Neural cell (in vitro differentiated cells): ENCODE measurements at regions not wholly inside any gene's neighbourhood (a gene's known extent, or its start where the extent isn't known, plus 50 kb on each side); places are given as distances from the start of the nearest gene placed in this dataset.

Source experiments
- H2AFZ ChIP-seq: fragments of 200-600, 300-800 bp; sonication (generic), shearing (Covaris generic); 2 replicates; pipeline ENCODE4 v1.6.0; 2014; ENCODE audit warnings: low read depth, mild to moderate bottlenecking, antibody characterized with exemption, low read length, moderate library complexity
- H3F3A ChIP-seq: fragments of 200-600 bp; shearing (Covaris generic); 2 replicates; pipeline ENCODE4 v1.6.1; 2016; ENCODE audit warnings: mild to moderate bottlenecking, moderate library complexity, mixed read lengths, antibody characterized with exemption, low read length; ENCODE audit not compliant: insufficient read depth, poor library complexity, severe bottlenecking
- H3K27ac ChIP-seq: fragments of 200-600, 300-800 bp; sonication (generic), shearing (Covaris generic); 2 replicates; pipeline ENCODE4 v1.5.1; 2014; ENCODE audit warnings: mild to moderate bottlenecking, low read length, moderate library complexity
- H3K27me3 ChIP-seq: fragments of 300-800, 200-600 bp; sonication (generic), shearing (Covaris generic); 2 replicates; pipeline ENCODE4 v1.6.0; 2014; ENCODE audit warnings: mild to moderate bottlenecking, low read depth, low read length, moderate library complexity; ENCODE audit not compliant: insufficient read depth
- H3K36me3 ChIP-seq: fragments of 300-800, 200-600 bp; sonication (generic), shearing (Covaris generic); 2 replicates; pipeline ENCODE4 v1.5.1; 2014; ENCODE audit warnings: mild to moderate bottlenecking, antibody characterized with exemption, low read length, moderate library complexity; ENCODE audit not compliant: insufficient read depth
- H3K4me2 ChIP-seq: fragments of 300-800, 200-600 bp; sonication (generic), shearing (Covaris generic); 2 replicates; pipeline ENCODE4 v1.6.0; 2014; ENCODE audit warnings: mild to moderate bottlenecking, low read length
- H3K4me3 ChIP-seq: fragments of 300-800, 200-600 bp; sonication (generic), shearing (Covaris generic); 2 replicates; pipeline ENCODE4 v1.5.1; 2014; ENCODE audit warnings: mild to moderate bottlenecking, low read length, moderate library complexity
- H3K79me2 ChIP-seq: fragments of 200-600 bp; shearing (Covaris generic); replicated peaks from 2 replicates; pipeline ENCODE4 v1.6.0; 2014; ENCODE audit warnings: mild to moderate bottlenecking, low read length, moderate library complexity; ENCODE audit not compliant: insufficient read depth
- H3K9ac ChIP-seq: fragments of 300-800, 200-600 bp; sonication (generic), shearing (Covaris generic); 2 replicates; pipeline ENCODE4 v1.6.1; 2016; ENCODE audit warnings: mild to moderate bottlenecking, low read length, mixed read lengths
- H3K9me2 ChIP-seq: fragments of 200-600 bp; shearing (Covaris generic); 2 replicates; pipeline ENCODE4 v1.6.1; 2016; ENCODE audit warnings: mild to moderate bottlenecking, low read length, mixed read lengths; ENCODE audit not compliant: insufficient read depth
- H3K9me3 ChIP-seq: fragments of 200-600, 300-800 bp; sonication (generic), shearing (Covaris generic); 2 replicates; pipeline ENCODE4 v1.6.1; 2016; ENCODE audit warnings: mild to moderate bottlenecking, mixed run types, low read length, moderate library complexity, mixed read lengths
- H4K20me1 ChIP-seq: fragments of 200-600 bp; shearing (Covaris generic); 2 replicates; pipeline ENCODE4 v1.6.1; 2016; ENCODE audit warnings: mild to moderate bottlenecking, mixed run types; ENCODE audit not compliant: insufficient read depth
- CTCF ChIP-seq: fragments of 450-650 bp; IDR thresholded peaks from 2 replicates; pipeline ENCODE4 v1.5.1; 2014; ENCODE audit warnings: antibody characterized with exemption, mild to moderate bottlenecking, moderate library complexity; ENCODE audit not compliant: poor library complexity, severe bottlenecking
- EP300 ChIP-seq: fragments of 450-650 bp; conservative IDR thresholded peaks from 2 replicates; pipeline ENCODE4 v1.6.1; 2014; ENCODE audit warnings: antibody characterized with exemption, mild to moderate bottlenecking, moderate library complexity; ENCODE audit not compliant: poor library complexity, severe bottlenecking
- EZH2 ChIP-seq: fragments of 200-600, 300-800 bp; shearing (Covaris generic), sonication (generic); IDR thresholded peaks from 2 replicates; pipeline ENCODE4 v1.6.1; 2014; ENCODE audit warnings: antibody characterized with exemption, low read length, borderline replicate concordance, mild to moderate bottlenecking; ENCODE audit not compliant: insufficient read depth, poor library complexity, severe bottlenecking
- MXI1 ChIP-seq: fragments of 450-650 bp; conservative IDR thresholded peaks from 2 replicates; pipeline ENCODE4 v1.6.1; 2014; ENCODE audit warnings: antibody characterized with exemption, mild to moderate bottlenecking; ENCODE audit not compliant: poor library complexity, severe bottlenecking
- POLR2AphosphoS5 ChIP-seq: IDR thresholded peaks from 2 replicates; pipeline ENCODE4 v1.6.1; 2012
- RAD21 ChIP-seq: fragments of 450-650 bp; conservative IDR thresholded peaks from 2 replicates; pipeline ENCODE4 v1.6.1; 2014; ENCODE audit warnings: antibody characterized with exemption, mild to moderate bottlenecking, moderate library complexity
- REST ChIP-seq: IDR thresholded peaks from 2 replicates; pipeline ENCODE4 v1.6.1; 2012; ENCODE audit warnings: borderline replicate concordance
- SMC3 ChIP-seq: fragments of 450-650 bp; conservative IDR thresholded peaks from 2 replicates; pipeline ENCODE4 v1.6.1; 2014; ENCODE audit warnings: antibody characterized with exemption, mild to moderate bottlenecking, moderate library complexity; ENCODE audit not compliant: poor library complexity
- TAF1 ChIP-seq: IDR thresholded peaks from 2 replicates; pipeline ENCODE4 v1.6.1; 2012; ENCODE audit warnings: low read depth

GRCh38 chr5:107126341-107126740, 544.4 kb downstream of the EFNA5 start:
- Histone ChIP-seq H3K9ac (no peak overlapping the region), H3K27me3 (no peaks in the 10 kb centered on the region), H3F3A (no peaks in the 10 kb centered on the region), H3K4me3 (no peak overlapping the region), H3K9me2 (no peaks in the 10 kb centered on the region), H3K9me3 (peaks cover 3% of the 10 kb centered on the region), H4K20me1 (no peaks in the 10 kb centered on the region), H2AFZ (no peak overlapping the region), H3K4me2 (no peak overlapping the region), H3K27ac (no peak overlapping the region), H3K79me2 (no peaks in the 10 kb centered on the region), H3K36me3 (no peaks in the 10 kb centered on the region)
- TF ChIP-seq CTCF (no peak), EP300 (no peak)

- H3F3A ChIP-seq: no peaks in the 10 kb centered on the region
- no peaks in the 10 kb centered on the region for H3K9me2 ChIP-seq
- H3K27ac ChIP-seq: no peak overlapping the region
- no peaks in the 10 kb centered on the region for H3K27me3 ChIP-seq
- H3K9ac ChIP-seq: no peak overlapping the region
- H3K4me2 ChIP-seq: no peak overlapping the region
- H3K79me2 ChIP-seq: no peaks in the 10 kb centered on the region
- no peaks in the 10 kb centered on the region for H4K20me1 ChIP-seq
- peaks cover 3% of the 10 kb centered on the region for H3K9me3 ChIP-seq
- no peaks in the 10 kb centered on the region for H3K36me3 ChIP-seq
- no peak overlapping the region for H3K4me3 ChIP-seq
- TF ChIP-seq TAF1: no peak
- no peak for TF ChIP-seq REST
- TF ChIP-seq EZH2: no peak
- TF ChIP-seq MXI1: no peak
- no peak for TF ChIP-seq EP300
- no peak for TF ChIP-seq POLR2AphosphoS5
- no peak for TF ChIP-seq CTCF
- TF ChIP-seq RAD21: no peak
- TF ChIP-seq SMC3: no peak
- H2AFZ ChIP-seq: no peak overlapping the region
Observed at GRCh38 chr5:107124376-107124775, 546.4 kb downstream of the EFNA5 start.
